Right cardiac atrium (tissue), 5 donors: ENCODE measurements at regions not wholly inside any gene's neighbourhood (a gene's known extent, or its start where the extent isn't known, plus 50 kb on each side); places are given as distances from the start of the nearest gene placed in this dataset.
"Not testable (repeated sequence)": the region's sequence is repeated elsewhere in the genome, so short reads cannot be mapped to it uniquely, and the experiment has no call there.

Experiments used
- ATAC-seq, 2 donors: fragments of 200-7000 bp; cut with Tn5 transposase; one replicate each; pipeline versions ENCODE4 v1.8.0 to v1.9.1; 2020; ENCODE audit warnings: moderate library complexity in 2 of 2, mild to moderate bottlenecking in 1 of 2
- DNase-seq, 3 donors: peaks; one replicate each; pipeline ENCODE4 v3.0.0-alpha.2; 2020
- H3K27ac ChIP-seq: one replicate; pipeline ENCODE4 v1.5.1; 2013; ENCODE audit warnings: mild to moderate bottlenecking, low read length, control low read depth, moderate library complexity
- H3K27me3 ChIP-seq: one replicate; pipeline ENCODE4 v1.6.1; 2013; ENCODE audit not compliant: control insufficient read depth, insufficient read depth
- H3K4me1 ChIP-seq: one replicate; pipeline ENCODE4 v1.6.1; 2013; ENCODE audit warnings: low read length; ENCODE audit not compliant: control insufficient read depth, insufficient read depth
- H3K4me3 ChIP-seq: one replicate; pipeline ENCODE4 v1.5.1; 2013; ENCODE audit warnings: low read length, control low read depth
- H3K9me3 ChIP-seq: one replicate; pipeline ENCODE4 v1.6.1; 2013; ENCODE audit warnings: low read length; ENCODE audit not compliant: control insufficient read depth
- WGBS: extraction: QIAGEN DNeasy Blood & Tissue Kit; methylation state at CpG from one replicate; pipeline ENCODE4 v1.1.7; 2013; 5-methylcytosine and 5-hydroxymethylcytosine counted together
- intact Hi-C, 4 donors: fragments of 100-400 bp; cut with DNase I; formaldehyde crosslinking; loops; one replicate each; pipeline versions ENCODE4 v1.11.0 to v1.14.0; 2022 to 2023
- donor health status: healthy with polysubstance abuse.
- donor health status: DM: no; HTN: yes; CAD: no.
- donor health status: DM: no; HTN: no; CAD: no.
- donor health status: DM: no; HTN: yes; CAD: no; lungs with severe emphysema.
- donor health status: DM: yes; HTN: yes; CAD: no.

DNA sequence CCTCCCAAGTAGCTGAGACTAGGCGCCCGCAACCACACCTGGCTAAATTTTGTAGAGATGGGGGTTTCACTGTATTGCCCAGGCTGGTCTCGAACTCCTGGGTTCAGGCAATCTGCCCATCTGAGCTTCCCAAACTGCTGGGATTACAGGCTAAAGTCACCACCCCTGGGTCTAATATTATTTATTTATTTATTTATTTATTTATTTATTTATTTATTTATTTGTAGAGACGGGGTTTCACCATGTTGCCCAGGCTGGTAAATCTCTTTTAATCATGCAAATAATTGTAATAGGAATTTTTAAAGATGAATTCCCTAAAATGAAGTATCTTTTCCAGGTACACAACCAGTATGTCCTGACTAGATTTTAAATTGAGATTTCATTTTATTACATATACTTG is 761.8 kb downstream of the TRAM1L1 start:
- no peak for ATAC-seq
- intact Hi-C loops: no loop called here
- Histone ChIP-seq H3K27me3 (no peaks in the 10 kb centered on the region), H3K4me1 (no peaks in the 10 kb centered on the region), H3K27ac (no peak overlapping the region), H3K4me3 (no peak overlapping the region), H3K9me3 (no peaks in the 10 kb centered on the region)
- no peak for DNase-seq
- WGBS: 92% methylated on average over 4 of the region's 4 CpGs

GRCh38 chr4:116321471-116321870 is 763.9 kb downstream of the TRAM1L1 start:
- H3K4me1 ChIP-seq: no peaks in the 10 kb centered on the region
- no peaks in the 10 kb centered on the region for H3K9me3 ChIP-seq
- ATAC-seq (no peak), DNase-seq (no peak)
- no peak overlapping the region for H3K4me3 ChIP-seq
- H3K27me3 ChIP-seq: no peaks in the 10 kb centered on the region
- no peak overlapping the region for H3K27ac ChIP-seq
- intact Hi-C loops: no loop called here
- WGBS: 75% methylated on average over 5 of the region's 5 CpGs

DNA sequence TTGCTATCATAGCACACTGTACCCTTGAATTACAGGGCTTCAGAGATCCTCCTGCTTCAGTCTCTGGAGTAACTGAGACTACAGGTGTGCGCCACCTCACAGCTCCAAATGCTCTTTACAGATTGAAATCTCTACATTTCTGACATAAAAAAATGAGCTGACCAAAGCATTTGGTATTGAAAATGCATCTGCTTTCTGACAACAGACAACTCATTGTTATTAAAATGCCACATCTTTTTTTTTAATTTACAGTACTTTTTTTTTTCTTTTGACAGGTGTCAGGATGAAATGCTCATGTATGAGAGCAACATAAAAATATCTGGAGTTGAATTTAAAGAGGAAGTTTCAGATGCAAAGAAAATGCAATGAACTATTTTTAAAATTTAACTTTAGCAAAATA is 764.5 kb downstream of the TRAM1L1 start:
- ATAC-seq: no peak
- no peaks in the 10 kb centered on the region for H3K9me3 ChIP-seq
- H3K4me1 ChIP-seq: no peaks in the 10 kb centered on the region
- no peak for DNase-seq
- intact Hi-C loops: no loop called here
- H3K27me3 ChIP-seq: no peaks in the 10 kb centered on the region
- WGBS: 89% methylated on average over 1 of the region's 1 CpG
- no peak overlapping the region for H3K4me3 ChIP-seq
- no peak overlapping the region for H3K27ac ChIP-seq

DNA sequence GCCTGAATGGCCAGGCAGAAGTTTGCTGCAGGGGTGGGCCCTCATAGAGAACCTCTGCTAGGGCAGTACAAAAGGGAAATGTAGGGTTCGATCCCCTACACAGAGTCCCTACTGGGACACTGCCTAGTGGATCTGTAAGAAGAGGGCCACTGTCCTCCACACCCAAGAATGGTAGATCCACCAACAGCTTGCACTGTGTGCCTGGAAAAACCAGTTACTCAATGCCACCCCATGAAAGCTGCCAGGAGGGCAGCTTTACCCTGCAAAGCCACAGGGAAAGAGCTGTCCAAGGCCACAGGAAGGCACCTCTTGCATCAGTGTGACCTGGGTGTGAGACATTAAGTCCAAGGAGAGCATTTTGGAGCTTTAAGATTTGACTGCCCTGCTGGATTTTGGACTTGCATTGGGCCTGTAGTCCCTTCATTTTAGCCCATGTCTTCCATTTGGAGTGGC is 781.6 kb downstream of the TRAM1L1 start:
- intact Hi-C loops: no loop called here
- no peak overlapping the region for H3K27ac ChIP-seq
- no peaks in the 10 kb centered on the region for H3K9me3 ChIP-seq
- WGBS: 81% methylated on average over 1 of the region's 1 CpG
- DNase-seq (no peak), ATAC-seq (no peak)
- H3K4me1 ChIP-seq: no peaks in the 10 kb centered on the region
- no peaks in the 10 kb centered on the region for H3K27me3 ChIP-seq
- no peak overlapping the region for H3K4me3 ChIP-seq

- H3K4me1 ChIP-seq: no peaks in the 10 kb centered on the region
- H3K27me3 ChIP-seq: no peaks in the 10 kb centered on the region
- H3K9me3 ChIP-seq: no peaks in the 10 kb centered on the region
- ATAC-seq (no peak), DNase-seq (no peak)
- H3K27ac ChIP-seq: no peak overlapping the region
- intact Hi-C loops: no loop called here
- no peak overlapping the region for H3K4me3 ChIP-seq
- WGBS: 73% methylated on average over 3 of the region's 3 CpGs
Observed at GRCh38 chr4:116302990-116303735, 782.2 kb downstream of the TRAM1L1 start.

GRCh38 chr4:116275006-116275405 is 810.4 kb downstream of the TRAM1L1 start:
- WGBS: 75% methylated on average over 2 of the region's 2 CpGs
- ATAC-seq (peak in 1 of 2 donors; percentile 22), DNase-seq (no peak)
- Histone ChIP-seq H3K4me3 (no peak overlapping the region), H3K27me3 (no peaks in the 10 kb centered on the region), H3K4me1 (no peaks in the 10 kb centered on the region), H3K27ac (no peak overlapping the region), H3K9me3 (no peaks in the 10 kb centered on the region)
- intact Hi-C loops: no loop called here

DNA sequence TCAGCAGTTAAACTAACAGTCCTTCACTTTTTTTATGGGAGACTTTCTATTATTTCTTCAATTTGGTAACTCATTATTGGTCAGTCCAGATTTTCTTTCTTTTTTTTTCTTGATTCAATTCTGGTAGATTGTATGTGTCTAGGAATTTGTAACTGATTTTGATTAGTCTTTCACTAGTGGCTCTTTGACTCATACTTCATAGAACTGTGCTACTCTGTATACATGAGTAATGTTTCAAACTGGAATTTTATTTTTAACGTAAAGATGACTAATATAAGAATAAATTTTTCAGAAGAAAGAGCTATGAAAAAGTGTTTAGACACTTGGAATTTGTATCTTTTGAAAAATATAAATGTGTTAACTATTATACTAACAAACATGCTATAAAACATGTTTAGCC is 813.0 kb downstream of the TRAM1L1 start:
- Histone ChIP-seq H3K4me1 (no peaks in the 10 kb centered on the region), H3K4me3 (no peak overlapping the region), H3K27ac (no peak overlapping the region), H3K9me3 (no peaks in the 10 kb centered on the region), H3K27me3 (no peaks in the 10 kb centered on the region)
- no peak for ATAC-seq
- 71% methylated on average over 1 of the region's 1 CpG for WGBS
- DNase-seq: no peak
- intact Hi-C loops: no loop called here

DNA sequence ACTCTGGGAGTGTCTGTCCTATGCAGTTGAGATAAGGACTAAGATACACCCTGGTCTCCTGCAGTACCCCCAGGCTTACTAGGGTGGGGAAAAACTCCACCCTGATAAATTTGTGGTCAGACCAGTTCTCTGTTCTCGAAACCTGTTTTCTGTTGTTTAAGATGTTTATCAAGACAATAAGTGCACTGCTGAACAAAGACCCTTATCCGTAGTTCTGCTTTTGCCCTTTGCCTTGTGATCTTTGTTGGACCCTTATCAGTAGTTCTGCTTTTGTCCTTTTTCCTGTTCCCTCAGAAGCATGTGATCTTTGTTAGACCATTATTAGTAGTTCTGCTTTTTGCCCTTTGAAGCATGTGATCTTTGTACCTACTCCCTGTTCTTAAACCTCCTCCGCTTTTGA is 824.4 kb downstream of the TRAM1L1 start:
- not testable (repeated sequence) for H3K9me3 ChIP-seq, H3K4me1 ChIP-seq

GRCh38 chr4:116244771-116245170 is 840.6 kb downstream of the TRAM1L1 start:
- Histone ChIP-seq H3K9me3 (no peaks in the 10 kb centered on the region), H3K4me1 (no peaks in the 10 kb centered on the region), H3K27ac (no peak overlapping the region), H3K4me3 (no peak overlapping the region), H3K27me3 (no peaks in the 10 kb centered on the region)
- ATAC-seq (no peak), DNase-seq (no peak)
- WGBS: 57% methylated on average over 1 of the region's 1 CpG
- intact Hi-C loops: no loop called here

More for the DNA sequence above, 824.4 kb downstream of the TRAM1L1 start:
- H3K27ac ChIP-seq, DNase-seq, ATAC-seq, H3K27me3 ChIP-seq, intact Hi-C loops, H3K4me3 ChIP-seq: not testable (repeated sequence)
- WGBS: 59% methylated on average over 3 of the region's 3 CpGs

DNA sequence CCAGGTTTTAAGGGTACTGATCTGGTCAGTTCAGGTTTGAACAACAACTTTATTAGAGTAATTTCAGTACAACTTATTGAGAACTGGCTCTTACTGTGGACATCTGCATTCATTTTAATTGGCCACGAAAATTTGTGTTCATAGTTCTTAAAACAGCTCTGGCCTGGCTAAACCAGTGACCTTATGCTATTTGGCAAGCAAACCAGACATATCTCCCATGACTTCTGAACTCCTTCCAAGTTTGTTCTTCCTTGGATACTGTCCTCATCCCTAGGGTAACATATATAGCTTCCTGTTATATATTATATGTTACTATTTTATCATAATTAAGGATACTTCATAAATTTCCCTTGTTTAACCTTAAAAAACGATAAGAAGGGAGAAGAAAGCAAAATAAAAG is 841.9 kb downstream of the TRAM1L1 start:
- Histone ChIP-seq H3K27ac (no peak overlapping the region), H3K27me3 (no peaks in the 10 kb centered on the region), H3K4me1 (no peaks in the 10 kb centered on the region), H3K9me3 (no peaks in the 10 kb centered on the region), H3K4me3 (no peak overlapping the region)
- ATAC-seq: no peak
- intact Hi-C loops: no loop called here
- 36% methylated on average over 2 of the region's 2 CpGs for WGBS
- no peak for DNase-seq

- no peaks in the 10 kb centered on the region for H3K4me1 ChIP-seq
- DNase-seq (no peak), ATAC-seq (no peak)
- H3K4me3 ChIP-seq: no peak overlapping the region
- H3K9me3 ChIP-seq: no peaks in the 10 kb centered on the region
- no peak overlapping the region for H3K27ac ChIP-seq
- no peaks in the 10 kb centered on the region for H3K27me3 ChIP-seq
- intact Hi-C loops: no loop called here
Observed at GRCh38 chr4:116233971-116234370, 851.4 kb downstream of the TRAM1L1 start.

GRCh38 chr4:116231999-116232398 is 853.4 kb downstream of the TRAM1L1 start:
- ATAC-seq, intact Hi-C loops, H3K27ac ChIP-seq, H3K27me3 ChIP-seq, DNase-seq, H3K4me1 ChIP-seq, H3K4me3 ChIP-seq, H3K9me3 ChIP-seq: not testable (repeated sequence)
- 37% methylated on average over 4 of the region's 4 CpGs for WGBS
